Neural progenitor cell (in vitro differentiated cells): ENCODE measurements at regions not wholly inside any gene's neighbourhood (a gene's known extent, or its start where the extent isn't known, plus 50 kb on each side); places are given as distances from the start of the nearest gene placed in this dataset.

ENCODE experiments used
- DNase-seq: peaks from one replicate; pipeline ENCODE4 v3.0.0-alpha.2; 2016; ENCODE audit warnings: low spot score
- H2AFZ ChIP-seq: fragments of 200-600 bp; sonication (generic); replicated peaks from 2 replicates; pipeline ENCODE4 v1.6.1; 2016; ENCODE audit warnings: antibody characterized with exemption
- H3F3A ChIP-seq: fragments of 200-600 bp; sonication (generic); 2 replicates; pipeline ENCODE4 v1.6.1; 2016; ENCODE audit warnings: antibody characterized with exemption, low read depth
- H3K27ac ChIP-seq: fragments of 200-600 bp; sonication (generic); 2 replicates; pipeline ENCODE4 v1.5.1; 2016; ENCODE audit warnings: mild to moderate bottlenecking
- H3K27me3 ChIP-seq: fragments of 200-600 bp; sonication (generic); 2 replicates; pipeline ENCODE4 v1.6.1; 2016; ENCODE audit warnings: mild to moderate bottlenecking, moderate library complexity
- H3K36me3 ChIP-seq: fragments of 200-600 bp; sonication (generic); 2 replicates; pipeline ENCODE4 v1.5.1; 2016
- H3K4me1 ChIP-seq: fragments of 200-600 bp; sonication (generic); 2 replicates; pipeline ENCODE4 v1.6.1; 2016; ENCODE audit warnings: mixed run types
- H3K4me2 ChIP-seq: fragments of 200-600 bp; sonication (generic); 2 replicates; pipeline ENCODE4 v1.6.1; 2016
- H3K4me3 ChIP-seq: fragments of 200-600 bp; sonication (generic); 2 replicates; pipeline ENCODE4 v1.5.1; 2016
- H3K79me2 ChIP-seq: fragments of 200-600 bp; sonication (generic); 2 replicates; pipeline ENCODE4 v1.6.1; 2016; ENCODE audit warnings: low read depth
- H3K9ac ChIP-seq: fragments of 200-600 bp; sonication (generic); 2 replicates; pipeline ENCODE4 v1.6.1; 2016
- H3K9me3 ChIP-seq: fragments of 200-600 bp; sonication (generic); 2 replicates; pipeline ENCODE4 v1.5.1; 2016; ENCODE audit warnings: low read depth
- H4K20me1 ChIP-seq: fragments of 200-600 bp; sonication (generic); 2 replicates; pipeline ENCODE4 v1.6.1; 2016; ENCODE audit warnings: low read depth
- H3K27ac Mint-ChIP-seq: 3 replicates; pipeline ENCODE4 v1.8.0; 2021; ENCODE audit warnings: mixed read lengths
- H3K27me3 Mint-ChIP-seq: 2 replicates; pipeline ENCODE4 v1.8.0; 2022; ENCODE audit warnings: low read depth, mild to moderate bottlenecking, inconsistent platforms, moderate library complexity, mixed read lengths; ENCODE audit not compliant: insufficient read depth
- H3K36me3 Mint-ChIP-seq: 3 replicates; pipeline ENCODE4 v1.8.0; 2021; ENCODE audit warnings: mixed read lengths
- H3K4me1 Mint-ChIP-seq: 3 replicates; pipeline ENCODE4 v1.8.0; 2021; ENCODE audit warnings: mixed read lengths
- H3K4me3 Mint-ChIP-seq: 3 replicates; pipeline ENCODE4 v1.8.0; 2021; ENCODE audit warnings: mild to moderate bottlenecking, moderate library complexity, mixed read lengths
- H3K9me3 Mint-ChIP-seq: 3 replicates; pipeline ENCODE4 v1.8.0; 2020; ENCODE audit warnings: mixed read lengths
- CTCF ChIP-seq: fragments of 200-600 bp; sonication (generic); IDR thresholded peaks from 2 replicates; pipeline ENCODE4 v1.5.1; 2017; ENCODE audit warnings: antibody characterized with exemption, mild to moderate bottlenecking
- EZH2 ChIP-seq: fragments of 200-600 bp; sonication (generic); IDR thresholded peaks from 2 replicates; pipeline ENCODE4 v1.6.1; 2017; ENCODE audit warnings: antibody characterized with exemption, mild to moderate bottlenecking, moderate library complexity
- EZH2phosphoT487 ChIP-seq: fragments of 200-600 bp; sonication (generic); IDR thresholded peaks from 2 replicates; pipeline ENCODE4 v1.6.1; 2017; ENCODE audit warnings: antibody characterized with exemption

- no peaks in the 10 kb centered on the region for H4K20me1 ChIP-seq
- H3K4me1 Mint-ChIP-seq: no peaks in the 10 kb centered on the region
- no peaks in the 10 kb centered on the region for H3K36me3 ChIP-seq
- TF ChIP-seq EZH2phosphoT487 (no peak), CTCF (no peak), EZH2 (no peak)
- no peaks in the 10 kb centered on the region for H3K36me3 Mint-ChIP-seq
- no peak for DNase-seq
- H2AFZ ChIP-seq: no peak overlapping the region
- no peaks in the 10 kb centered on the region for H3K9me3 ChIP-seq
- peaks cover 2% of the 10 kb centered on the region for H3K27me3 Mint-ChIP-seq
- no peak overlapping the region for H3K4me3 ChIP-seq
- H3K9ac ChIP-seq: no peak overlapping the region
- no peak overlapping the region for H3K27ac Mint-ChIP-seq
- no peak overlapping the region for H3K4me3 Mint-ChIP-seq
- no peaks in the 10 kb centered on the region for H3K4me1 ChIP-seq
- H3K27me3 ChIP-seq: no peaks in the 10 kb centered on the region
- H3K79me2 ChIP-seq: no peaks in the 10 kb centered on the region
- no peaks in the 10 kb centered on the region for H3F3A ChIP-seq
- no peak overlapping the region for H3K4me2 ChIP-seq
- H3K9me3 Mint-ChIP-seq: no peaks in the 10 kb centered on the region
- no peak overlapping the region for H3K27ac ChIP-seq
Observed at GRCh38 chr18:5726011-5726410, 169.3 kb downstream of the TMEM200C start.

- Histone ChIP-seq H3K9ac (no peak overlapping the region), H4K20me1 (no peaks in the 10 kb centered on the region), H2AFZ (no peak overlapping the region), H3K27me3 (no peaks in the 10 kb centered on the region), H3K27ac (no peak overlapping the region), H3K4me3 (no peak overlapping the region), H3K9me3 (no peaks in the 10 kb centered on the region), H3K36me3 (no peaks in the 10 kb centered on the region), H3K4me1 (no peaks in the 10 kb centered on the region), H3K79me2 (no peaks in the 10 kb centered on the region), H3K4me2 (no peak overlapping the region), H3F3A (no peaks in the 10 kb centered on the region)
- Mint-ChIP-seq H3K4me1 (no peaks in the 10 kb centered on the region), H3K36me3 (no peaks in the 10 kb centered on the region), H3K4me3 (no peak overlapping the region), H3K27ac (no peak overlapping the region), H3K27me3 (peaks cover 2% of the 10 kb centered on the region), H3K9me3 (no peaks in the 10 kb centered on the region)
- TF ChIP-seq EZH2phosphoT487 (no peak), EZH2 (no peak), CTCF (no peak)
- no peak for DNase-seq
Observed at GRCh38 chr18:5721924-5722323, 173.4 kb downstream of the TMEM200C start.

- peaks cover 2% of the 10 kb centered on the region for H3K27me3 Mint-ChIP-seq
- Histone ChIP-seq H3K4me2 (no peak overlapping the region), H3K27me3 (no peaks in the 10 kb centered on the region), H3K27ac (no peak overlapping the region), H3K79me2 (no peaks in the 10 kb centered on the region), H3K9me3 (no peaks in the 10 kb centered on the region), H3K4me1 (no peaks in the 10 kb centered on the region), H4K20me1 (no peaks in the 10 kb centered on the region), H2AFZ (no peak overlapping the region), H3K9ac (no peak overlapping the region), H3F3A (no peaks in the 10 kb centered on the region), H3K4me3 (no peak overlapping the region), H3K36me3 (no peaks in the 10 kb centered on the region)
- DNase-seq: no peak
- no peak overlapping the region for H3K4me3 Mint-ChIP-seq
- H3K4me1 Mint-ChIP-seq: no peaks in the 10 kb centered on the region
- H3K27ac Mint-ChIP-seq: no peak overlapping the region
- H3K9me3 Mint-ChIP-seq: no peaks in the 10 kb centered on the region
- no peaks in the 10 kb centered on the region for H3K36me3 Mint-ChIP-seq
- TF ChIP-seq EZH2phosphoT487: no peak
- TF ChIP-seq CTCF: no peak
- TF ChIP-seq EZH2: no peak
Observed at GRCh38 chr18:5720132-5720531, 175.2 kb downstream of the TMEM200C start.

- Histone ChIP-seq H3K9ac (no peak overlapping the region), H2AFZ (no peak overlapping the region), H3K27me3 (no peaks in the 10 kb centered on the region), H3K4me2 (no peak overlapping the region), H3K27ac (no peak overlapping the region), H3K36me3 (no peaks in the 10 kb centered on the region), H3K4me3 (no peak overlapping the region), H3K9me3 (no peaks in the 10 kb centered on the region), H3K4me1 (no peaks in the 10 kb centered on the region), H3F3A (no peaks in the 10 kb centered on the region), H4K20me1 (no peaks in the 10 kb centered on the region), H3K79me2 (no peaks in the 10 kb centered on the region)
- Mint-ChIP-seq H3K9me3 (no peaks in the 10 kb centered on the region), H3K27me3 (peaks cover 2% of the 10 kb centered on the region), H3K27ac (no peak overlapping the region), H3K4me1 (no peaks in the 10 kb centered on the region), H3K4me3 (no peak overlapping the region), H3K36me3 (no peaks in the 10 kb centered on the region)
- no peak for DNase-seq
- no peak for TF ChIP-seq EZH2phosphoT487
- TF ChIP-seq EZH2: no peak
- TF ChIP-seq CTCF: no peak
Observed at GRCh38 chr18:5717256-5717655, 173.5 kb upstream of the EPB41L3 start.
